WTC11 (cell line): ENCODE measurements at regions not wholly inside any gene's neighbourhood (a gene's known extent, or its start where the extent isn't known, plus 50 kb on each side); places are given as distances from the start of the nearest gene placed in this dataset.

Source experiments
- CBFB ChIP-seq: sonication (generic); formaldehyde crosslinking; IDR thresholded peaks from 2 replicates; pipeline ENCODE4 v1.8.1; 2022; ENCODE audit warnings: mild to moderate bottlenecking, low read depth, missing genetic modification reagents
- CTCF ChIP-seq: fragments of 200-600 bp; IDR thresholded peaks from 2 replicates; pipeline ENCODE4 v1.8.0; 2022; ENCODE audit warnings: antibody characterized with exemption
- FOXK1 ChIP-seq: sonication (generic); formaldehyde crosslinking; IDR thresholded peaks from 2 replicates; pipeline ENCODE4 v1.8.0; 2022; ENCODE audit warnings: mild to moderate bottlenecking, moderate library complexity, missing genetic modification reagents
- MAX ChIP-seq: sonication (generic); formaldehyde crosslinking; IDR thresholded peaks from 2 replicates; pipeline ENCODE4 v1.8.0; 2022; ENCODE audit warnings: mild to moderate bottlenecking, missing genetic modification reagents
- SP1 ChIP-seq: sonication (generic); formaldehyde crosslinking; conservative IDR thresholded peaks from 2 replicates; pipeline ENCODE4 v1.8.1; 2022; ENCODE audit warnings: missing genetic modification reagents
- STAT6 ChIP-seq: sonication (generic); formaldehyde crosslinking; conservative IDR thresholded peaks from 2 replicates; pipeline ENCODE4 v1.8.1; 2023; ENCODE audit warnings: mild to moderate bottlenecking, low read depth, missing genetic modification reagents, moderate library complexity
- TEAD1 ChIP-seq: sonication (generic); formaldehyde crosslinking; IDR thresholded peaks from 2 replicates; pipeline ENCODE4 v1.8.0; 2022; ENCODE audit warnings: mild to moderate bottlenecking, missing genetic modification reagents
- TEAD4 ChIP-seq: sonication (generic); formaldehyde crosslinking; IDR thresholded peaks from 2 replicates; pipeline ENCODE4 v1.8.0; 2022; ENCODE audit warnings: mild to moderate bottlenecking, missing genetic modification reagents
- USF1 ChIP-seq: sonication (generic); formaldehyde crosslinking; IDR thresholded peaks from 2 replicates; pipeline ENCODE4 v1.8.0; 2022; ENCODE audit warnings: mild to moderate bottlenecking, missing genetic modification reagents
- ZNF263 ChIP-seq: sonication (generic); formaldehyde crosslinking; IDR thresholded peaks from 2 replicates; pipeline ENCODE4 v1.8.1; 2022; ENCODE audit warnings: low read depth, mild to moderate bottlenecking, moderate library complexity, missing genetic modification reagents
- ZNF317 ChIP-seq: sonication (generic); formaldehyde crosslinking; IDR thresholded peaks from 2 replicates; pipeline ENCODE4 v1.8.1; 2023; ENCODE audit warnings: low read depth, mild to moderate bottlenecking, moderate library complexity, missing genetic modification reagents, borderline replicate concordance
- ZNF416 ChIP-seq: fragments of 250-450 bp; sonication (Bioruptor Pico); IDR thresholded peaks from 2 replicates; pipeline ENCODE4 v1.9.0; 2021; ENCODE audit warnings: mild to moderate bottlenecking, inconsistent platforms

- TF ChIP-seq CTCF (no peak), TEAD1 (CRISPR knock-in tag) (no peak), ZNF416 (no peak), ZNF263 (no peak), TEAD4 (CRISPR knock-in tag) (no peak), SP1 (CRISPR knock-in tag) (no peak), FOXK1 (CRISPR knock-in tag) (no peak), USF1 (CRISPR knock-in tag) (no peak), ZNF317 (CRISPR knock-in tag) (no peak), MAX (CRISPR knock-in tag) (no peak), CBFB (CRISPR knock-in tag) (no peak), STAT6 (CRISPR knock-in tag) (no peak)
These were observed 243.8 kb upstream of the RFX3 start for GRCh38 chr9:3769646-3770045.
